HG03159 (cell line): ENCODE measurements at regions not wholly inside any gene's neighbourhood (a gene's known extent, or its start where the extent isn't known, plus 50 kb on each side); places are given as distances from the start of the nearest gene placed in this dataset.

ENCODE experiments used
- ATAC-seq: cut with Tn5 transposase; IDR thresholded peaks from one replicate; pipeline ENCODE4 v1.9.1; 2021; ENCODE audit warnings: mild to moderate bottlenecking, moderate library complexity; ENCODE audit not compliant: unreplicated experiment

- no peak for ATAC-seq
Observed at GRCh38 chr5:58040846-58041245, 419.0 kb downstream of the PLK2 start.

GRCh38 chr5:58040044-58040443, 419.8 kb downstream of the PLK2 start:
- ATAC-seq = no peak

GRCh38 chr5:58037899-58038298, 422.0 kb downstream of the PLK2 start:
- no peak for ATAC-seq

GRCh38 chr5:58025809-58026208, 434.1 kb downstream of the PLK2 start:
- ATAC-seq = no peak

GRCh38 chr5:58024151-58024550, 435.7 kb downstream of the PLK2 start:
- no peak for ATAC-seq

GRCh38 chr5:58022055-58022454, 437.8 kb downstream of the PLK2 start:
- ATAC-seq = no peak

GRCh38 chr5:58021466-58021865, 438.4 kb downstream of the PLK2 start:
- no peak for ATAC-seq

- no peak for ATAC-seq
Observed at GRCh38 chr5:58019614-58020013, 440.3 kb downstream of the PLK2 start.

- ATAC-seq = no peak
Observed at GRCh38 chr5:58018016-58018415, 441.9 kb downstream of the PLK2 start.

- no peak for ATAC-seq
Observed at GRCh38 chr5:58016877-58017276, 443.0 kb downstream of the PLK2 start.

- ATAC-seq = no peak
Observed at GRCh38 chr5:58016358-58016757, 443.5 kb downstream of the PLK2 start.

- no peak for ATAC-seq
Observed at GRCh38 chr5:58015175-58015574, 444.7 kb downstream of the PLK2 start.

GRCh38 chr5:58013542-58014258, 446.2 kb downstream of the PLK2 start:
- ATAC-seq = no peak

- no peak for ATAC-seq
Observed at GRCh38 chr5:58012801-58013315, 447.0 kb downstream of the PLK2 start.

GRCh38 chr5:58012102-58012501, 447.8 kb downstream of the PLK2 start:
- ATAC-seq = no peak

GRCh38 chr5:58011301-58011700, 448.6 kb downstream of the PLK2 start:
- no peak for ATAC-seq

- no peak for ATAC-seq
Observed at GRCh38 chr5:58009754-58010153, 450.1 kb downstream of the PLK2 start.

- no peak for ATAC-seq
Observed at GRCh38 chr5:58002323-58002722, 457.6 kb downstream of the PLK2 start.

GRCh38 chr5:57993866-57994265, 466.0 kb downstream of the PLK2 start:
- no peak for ATAC-seq

- ATAC-seq = no peak
Observed at GRCh38 chr5:57989378-57989777, 470.5 kb downstream of the PLK2 start.

GRCh38 chr5:57988813-57989212, 471.1 kb downstream of the PLK2 start:
- ATAC-seq = no peak

- ATAC-seq = no peak
Observed at GRCh38 chr5:57987552-57987951, 472.3 kb downstream of the PLK2 start.

- ATAC-seq = no peak
Observed at GRCh38 chr5:57986761-57987341, 473.0 kb downstream of the PLK2 start.
